ENCODE measurements at regions not wholly inside any gene's neighbourhood (a gene's known extent, or its start where the extent isn't known, plus 50 kb on each side); places are given as distances from the start of the nearest gene placed in this dataset.
"Not testable (repeated sequence)": the region's sequence is repeated elsewhere in the genome, so short reads cannot be mapped to it uniquely, and the experiment has no call there.

DNA sequence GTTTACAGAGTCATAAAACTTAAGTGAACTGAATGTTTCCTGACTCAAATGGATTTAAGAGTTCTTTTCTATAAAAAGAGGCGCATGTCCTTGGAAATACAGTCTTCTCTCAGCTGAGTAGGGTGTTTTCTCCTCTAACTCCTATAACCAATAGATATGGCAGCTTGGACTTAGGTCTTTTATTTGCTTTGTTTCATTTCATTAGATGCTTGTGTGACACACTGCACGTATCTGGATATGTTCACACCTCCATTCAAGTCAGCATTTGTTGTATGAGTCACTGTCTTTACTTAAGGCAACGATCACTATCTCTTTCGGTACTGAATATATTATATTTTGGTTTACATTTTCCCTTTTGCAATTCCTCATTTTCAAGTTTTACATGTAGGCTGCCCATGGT lies 136.6 kb downstream of the ARSF start:
- no peaks in the 10 kb centered on the region for H3K9me3 Mint-ChIP-seq (ENCODE audit: low read depth, unreplicated experiment)
- H3K4me3 Mint-ChIP-seq (ENCODE audit: low read depth, unreplicated experiment), result no peak overlapping the region
- DNase-seq, result no peak
- H3K27me3 Mint-ChIP-seq (ENCODE audit: unreplicated experiment), result no peaks in the 10 kb centered on the region
- no peak overlapping the region for H3K27ac Mint-ChIP-seq (ENCODE audit: unreplicated experiment)
- TF ChIP-seq, protein P1, sequence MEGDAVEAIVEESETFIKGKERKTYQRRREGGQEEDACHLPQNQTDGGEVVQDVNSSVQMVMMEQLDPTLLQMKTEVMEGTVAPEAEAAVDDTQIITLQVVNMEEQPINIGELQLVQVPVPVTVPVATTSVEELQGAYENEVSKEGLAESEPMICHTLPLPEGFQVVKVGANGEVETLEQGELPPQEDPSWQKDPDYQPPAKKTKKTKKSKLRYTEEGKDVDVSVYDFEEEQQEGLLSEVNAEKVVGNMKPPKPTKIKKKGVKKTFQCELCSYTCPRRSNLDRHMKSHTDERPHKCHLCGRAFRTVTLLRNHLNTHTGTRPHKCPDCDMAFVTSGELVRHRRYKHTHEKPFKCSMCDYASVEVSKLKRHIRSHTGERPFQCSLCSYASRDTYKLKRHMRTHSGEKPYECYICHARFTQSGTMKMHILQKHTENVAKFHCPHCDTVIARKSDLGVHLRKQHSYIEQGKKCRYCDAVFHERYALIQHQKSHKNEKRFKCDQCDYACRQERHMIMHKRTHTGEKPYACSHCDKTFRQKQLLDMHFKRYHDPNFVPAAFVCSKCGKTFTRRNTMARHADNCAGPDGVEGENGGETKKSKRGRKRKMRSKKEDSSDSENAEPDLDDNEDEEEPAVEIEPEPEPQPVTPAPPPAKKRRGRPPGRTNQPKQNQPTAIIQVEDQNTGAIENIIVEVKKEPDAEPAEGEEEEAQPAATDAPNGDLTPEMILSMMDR (IDR thresholded peaks at IDR 0.05; ENCODE audit: unreplicated experiment), result no peak
- peaks cover 19% of the 10 kb centered on the region for H3K4me1 Mint-ChIP-seq (ENCODE audit: low read depth, unreplicated experiment)
- CTCF ChIA-PET, result no interaction called here
- no peaks in the 10 kb centered on the region for H3K36me3 Mint-ChIP-seq (ENCODE audit: insufficient read depth, unreplicated experiment)
- BruUV-seq (replicated peaks), result no TSS peak
- intact Hi-C loops (cut with micrococcal nuclease; ENCODE audit: unreplicated experiment), result no loop called here

DNA sequence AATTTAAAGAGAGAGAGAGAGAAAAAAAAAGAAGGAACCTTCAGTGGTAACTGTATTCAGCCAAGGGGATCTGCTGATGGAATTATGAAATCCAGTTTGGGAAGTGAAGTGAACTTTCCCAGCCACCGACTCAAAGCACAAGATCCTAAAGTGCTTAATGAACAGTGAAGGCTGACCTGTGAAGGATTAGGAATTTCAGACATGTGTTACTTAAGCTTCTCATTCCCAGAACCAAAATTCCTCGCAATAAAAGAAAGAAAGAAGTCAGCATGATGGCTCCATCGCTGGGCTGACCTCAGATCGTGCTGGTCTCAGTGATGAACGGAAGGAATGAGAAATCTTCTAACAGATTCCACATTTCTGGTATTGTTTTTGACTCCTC lies 135.2 kb downstream of the ARSF start:
- Mint-ChIP-seq H3K9me3 (ENCODE audit: low read depth, unreplicated experiment) (no peaks in the 10 kb centered on the region), H3K27me3 (ENCODE audit: unreplicated experiment) (no peaks in the 10 kb centered on the region), H3K36me3 (ENCODE audit: insufficient read depth, unreplicated experiment) (no peaks in the 10 kb centered on the region), H3K4me3 (ENCODE audit: low read depth, unreplicated experiment) (no peak overlapping the region), H3K27ac (ENCODE audit: unreplicated experiment) (no peak overlapping the region), H3K4me1 (ENCODE audit: low read depth, unreplicated experiment) (peaks cover 19% of the 10 kb centered on the region)
- CTCF ChIA-PET, result interaction anchor here (0.9 kb wide), 1 partner anchor 9 kb away, joined by 5 read pairs; no protein-coding TSS in a partner anchor
- DNase-seq, result no peak
- TF ChIP-seq, protein P1 (IDR thresholded peaks at IDR 0.05; ENCODE audit: unreplicated experiment), result no peak
- intact Hi-C loops (cut with micrococcal nuclease; ENCODE audit: unreplicated experiment), result no loop called here
- no TSS peak for BruUV-seq (replicated peaks)

DNA sequence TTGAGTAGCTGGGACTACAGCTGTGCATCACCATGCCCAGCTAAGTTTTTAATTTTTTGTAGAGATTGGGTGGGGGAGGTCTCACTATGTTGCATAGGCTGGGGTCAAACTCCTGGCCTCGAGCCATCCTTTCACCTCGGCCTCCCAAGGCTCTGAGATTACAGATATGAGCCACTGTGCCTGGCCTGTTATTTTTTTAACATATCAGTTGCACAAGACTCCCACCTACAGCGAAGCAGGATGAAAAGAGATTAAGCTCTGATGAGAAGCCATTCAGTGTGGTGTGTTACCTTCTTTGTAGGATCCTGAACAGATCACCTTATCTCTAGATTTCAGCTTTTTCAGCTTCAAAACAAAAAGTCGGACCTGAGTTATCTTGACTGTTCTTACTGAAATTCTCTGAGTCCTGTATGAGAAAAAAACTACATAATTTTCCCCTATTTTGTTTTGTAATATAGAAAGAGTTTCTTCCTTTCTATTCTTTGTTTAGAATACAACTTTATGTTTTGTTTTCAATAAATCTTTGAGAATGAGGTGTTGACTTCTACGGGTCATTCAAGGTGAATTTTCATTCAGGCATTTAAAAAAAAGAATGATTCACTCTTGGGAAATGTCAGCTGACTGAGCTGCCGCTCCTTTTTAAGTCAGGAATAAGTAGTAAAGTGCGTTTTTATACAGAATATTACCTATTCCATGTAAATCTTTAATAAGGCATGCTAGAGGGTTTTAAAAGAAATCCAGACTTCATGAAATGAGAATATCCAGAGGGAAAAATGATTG lies 134.6 kb downstream of the ARSF start:
- BruUV-seq (replicated peaks), result no TSS peak
- intact Hi-C loops (cut with micrococcal nuclease; ENCODE audit: unreplicated experiment), result no loop called here
- no peak for DNase-seq
- Mint-ChIP-seq H3K9me3 (ENCODE audit: low read depth, unreplicated experiment) (no peaks in the 10 kb centered on the region), H3K27ac (ENCODE audit: unreplicated experiment) (no peak overlapping the region), H3K4me3 (ENCODE audit: low read depth, unreplicated experiment) (no peak overlapping the region), H3K4me1 (ENCODE audit: low read depth, unreplicated experiment) (peaks cover 19% of the 10 kb centered on the region), H3K36me3 (ENCODE audit: insufficient read depth, unreplicated experiment) (no peaks in the 10 kb centered on the region), H3K27me3 (ENCODE audit: unreplicated experiment) (no peaks in the 10 kb centered on the region)
- TF ChIP-seq, protein P1 (IDR thresholded peaks at IDR 0.05; ENCODE audit: unreplicated experiment), result no peak
- CTCF ChIA-PET, result interaction anchor here (0.9 kb wide), 1 partner anchor 9 kb away, joined by 5 read pairs; no protein-coding TSS in a partner anchor

DNA sequence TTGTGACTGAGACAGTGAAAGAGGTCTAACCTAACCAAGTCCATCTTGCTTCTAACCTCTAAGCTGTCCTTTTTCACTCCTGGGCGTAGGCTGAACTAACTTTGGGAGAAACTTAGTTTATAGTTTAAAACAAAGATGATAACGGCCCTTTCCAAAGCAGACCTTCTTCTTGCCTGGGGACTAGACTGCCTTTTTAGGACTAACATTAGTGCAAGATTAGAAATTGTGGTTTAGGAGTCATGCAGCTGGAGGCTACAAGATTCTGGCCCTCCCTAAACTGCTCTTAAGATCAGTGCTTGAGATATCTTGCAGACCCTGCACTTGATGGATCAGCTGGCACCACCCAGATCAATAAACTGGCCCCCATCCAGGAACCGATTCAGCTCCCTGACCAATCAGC lies 130.9 kb downstream of the ARSF start:
- H3K36me3 Mint-ChIP-seq (ENCODE audit: insufficient read depth, unreplicated experiment); BruUV-seq (replicated peaks); H3K27me3 Mint-ChIP-seq (ENCODE audit: unreplicated experiment); H3K27ac Mint-ChIP-seq (ENCODE audit: unreplicated experiment); intact Hi-C loops (cut with micrococcal nuclease; ENCODE audit: unreplicated experiment); H3K4me3 Mint-ChIP-seq (ENCODE audit: low read depth, unreplicated experiment); DNase-seq; H3K9me3 Mint-ChIP-seq (ENCODE audit: low read depth, unreplicated experiment); CTCF ChIA-PET: not testable (repeated sequence)
- peaks cover 12% of the 10 kb centered on the region for H3K4me1 Mint-ChIP-seq (ENCODE audit: low read depth, unreplicated experiment)

DNA sequence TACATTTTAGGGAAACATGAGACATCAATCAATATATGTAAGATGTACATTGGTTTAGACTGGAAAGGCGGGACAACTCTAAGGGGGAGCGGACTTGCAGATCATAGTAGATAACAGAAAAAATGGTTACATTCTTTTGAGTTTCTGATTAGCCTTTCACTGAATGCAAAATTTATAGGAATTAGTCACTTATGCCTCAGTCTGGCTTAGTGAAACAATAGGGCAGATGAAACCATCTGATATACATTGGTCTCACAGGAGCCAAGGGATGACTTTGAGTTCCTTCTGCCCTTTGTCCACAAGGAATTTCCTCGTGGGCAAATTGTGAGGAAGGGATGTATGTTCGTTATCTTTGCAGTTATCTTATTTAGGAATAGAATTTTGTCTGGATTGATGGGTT lies 128.2 kb downstream of the ARSF start:
- CTCF ChIA-PET, result no interaction called here
- TF ChIP-seq, protein P1 (IDR thresholded peaks at IDR 0.05; ENCODE audit: unreplicated experiment), result no peak
- Mint-ChIP-seq H3K4me3 (ENCODE audit: low read depth, unreplicated experiment) (no peak overlapping the region), H3K4me1 (ENCODE audit: low read depth, unreplicated experiment) (peaks cover 15% of the 10 kb centered on the region), H3K27me3 (ENCODE audit: unreplicated experiment) (no peaks in the 10 kb centered on the region), H3K36me3 (ENCODE audit: insufficient read depth, unreplicated experiment) (no peaks in the 10 kb centered on the region), H3K9me3 (ENCODE audit: low read depth, unreplicated experiment) (no peaks in the 10 kb centered on the region), H3K27ac (ENCODE audit: unreplicated experiment) (no peak overlapping the region)
- intact Hi-C loops (cut with micrococcal nuclease; ENCODE audit: unreplicated experiment), result no loop called here
- no peak for DNase-seq
- BruUV-seq (replicated peaks), result no TSS peak

All from Calu3 (cell line).